ENCODE measurements at regions not wholly inside any gene's neighbourhood (a gene's known extent, or its start where the extent isn't known, plus 50 kb on each side); places are given as distances from the start of the nearest gene placed in this dataset.

DNA sequence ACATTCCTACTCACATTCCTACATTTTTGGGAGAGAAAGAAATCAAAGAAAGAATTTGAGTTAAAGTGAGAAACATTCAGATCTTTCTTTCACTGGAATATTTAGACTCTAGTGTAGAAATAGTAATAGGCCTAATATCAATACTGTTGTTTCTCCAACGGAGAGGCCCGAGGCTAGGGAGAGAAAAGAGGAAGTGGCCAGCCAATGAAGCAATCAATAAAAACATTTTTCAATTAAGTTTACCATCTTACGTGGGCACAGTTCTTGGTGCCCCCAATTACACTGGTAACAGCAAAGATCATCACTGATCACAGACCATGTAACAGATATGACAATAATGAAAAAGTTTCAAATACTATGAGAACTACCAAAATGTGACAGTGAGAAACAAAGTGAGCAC is 281.4 kb downstream of the GPM6A start:
- intact Hi-C loops (cut with micrococcal nuclease) = loop anchor here (10.0 kb wide), 1 partner anchor 1166 kb away; no protein-coding TSS in a partner anchor

DNA sequence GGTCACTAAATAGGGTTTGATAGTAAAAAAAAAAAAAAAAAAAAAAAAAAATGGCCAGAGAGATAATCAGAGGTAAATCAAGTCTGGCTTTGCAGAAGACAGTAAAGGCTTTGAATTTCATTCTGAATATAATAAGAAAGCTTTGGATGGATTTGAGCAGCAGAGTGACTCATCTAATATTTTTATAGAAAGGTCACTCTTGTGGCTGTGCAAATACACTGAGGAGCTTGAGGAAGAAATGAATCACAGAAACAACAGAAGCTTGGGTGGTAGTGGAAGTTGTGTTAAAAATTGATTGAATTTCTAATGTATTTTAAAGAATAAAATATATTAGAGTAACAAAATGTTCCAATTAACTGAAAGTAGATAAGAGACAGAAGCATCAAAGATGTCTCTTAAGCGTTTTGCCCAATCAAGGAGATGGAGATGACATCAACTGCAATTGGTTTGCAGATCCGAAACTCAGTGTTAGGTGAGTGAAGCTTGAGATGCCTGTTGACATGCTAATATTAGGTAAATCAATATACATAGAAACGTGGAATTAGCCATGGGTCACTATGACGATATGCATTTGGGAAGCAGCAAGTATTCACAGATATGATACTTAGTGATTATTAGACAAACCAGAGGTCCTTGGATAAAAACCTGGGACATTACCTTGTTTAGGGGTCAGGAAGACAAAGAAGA is 280.5 kb downstream of the GPM6A start:
- intact Hi-C loops (cut with micrococcal nuclease) = loop anchor here (10.0 kb wide), 1 partner anchor 1167 kb away; no protein-coding TSS in a partner anchor

DNA sequence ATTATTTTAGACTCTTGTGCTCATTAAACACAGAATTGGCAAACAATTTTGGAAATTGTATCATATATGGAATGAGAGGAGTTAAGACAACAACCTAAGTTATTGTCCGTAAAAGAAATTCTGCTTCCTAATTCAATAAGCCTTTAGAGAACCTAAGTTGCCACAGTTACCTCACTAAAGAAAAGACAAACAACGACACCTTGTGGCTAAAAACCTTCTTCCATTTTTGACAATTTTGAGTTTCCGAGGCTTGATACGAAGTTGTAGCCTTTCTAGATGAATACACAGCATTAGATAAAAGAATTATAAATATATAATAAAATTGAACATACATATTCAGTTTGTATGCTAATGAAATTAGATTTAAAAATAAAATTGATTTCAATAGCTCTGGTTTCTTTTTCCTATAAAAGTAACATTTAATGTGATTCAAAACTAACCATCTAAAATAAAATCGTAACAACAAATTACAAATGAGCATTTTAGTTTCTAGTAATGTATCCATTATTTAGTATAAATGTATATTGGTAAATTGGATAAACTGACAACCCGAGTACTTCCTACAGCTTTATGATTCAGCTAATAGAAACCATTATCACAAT is 275.1 kb downstream of the GPM6A start:
- intact Hi-C loops (cut with micrococcal nuclease) = loop anchor here (2.0 to 10.0 kb wide), 2 partner anchors 772 to 1172 kb away; no protein-coding TSS in a partner anchor

DNA sequence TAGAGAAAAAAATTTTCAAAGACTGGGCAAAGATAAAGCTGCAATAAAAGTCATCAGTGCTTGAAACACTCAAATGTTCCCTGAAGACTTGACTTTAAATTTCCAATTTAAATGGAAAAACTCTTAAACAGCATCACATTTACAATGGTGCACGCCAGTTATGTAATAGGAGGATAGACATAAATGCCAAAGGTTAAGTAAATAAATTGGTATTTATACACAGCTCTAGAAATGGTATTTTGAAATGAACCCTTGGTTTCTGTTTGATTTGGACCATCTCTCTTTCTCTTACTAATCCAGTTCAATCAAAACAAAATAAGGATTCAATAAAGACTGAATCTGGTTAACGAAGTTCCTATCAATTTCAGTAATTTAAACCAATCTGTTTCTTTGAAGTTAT is 272.6 kb downstream of the GPM6A start:
- intact Hi-C loops (cut with micrococcal nuclease) = loop anchor here (10.0 kb wide), 1 partner anchor 1175 kb away; no protein-coding TSS in a partner anchor

DNA sequence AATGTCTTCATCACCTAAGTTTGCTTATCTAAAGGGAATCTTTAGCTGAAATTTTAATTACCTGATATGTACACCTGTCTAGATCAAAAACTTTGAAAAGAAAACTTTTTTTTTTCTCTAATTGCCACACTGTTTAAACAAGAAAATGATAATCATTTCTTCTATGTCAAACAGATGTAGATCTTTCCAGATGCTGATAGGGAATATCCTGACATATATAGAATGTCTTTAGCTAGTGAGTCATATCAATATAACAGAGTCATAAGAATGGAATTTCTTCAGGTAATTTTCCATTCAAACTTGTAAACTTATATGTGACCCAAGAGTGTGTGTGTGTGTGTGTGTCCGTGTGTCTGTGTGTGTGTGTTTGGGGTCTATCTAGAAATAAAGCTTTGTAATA is 271.9 kb downstream of the GPM6A start:
- intact Hi-C loops (cut with micrococcal nuclease) = no loop called here

DNA sequence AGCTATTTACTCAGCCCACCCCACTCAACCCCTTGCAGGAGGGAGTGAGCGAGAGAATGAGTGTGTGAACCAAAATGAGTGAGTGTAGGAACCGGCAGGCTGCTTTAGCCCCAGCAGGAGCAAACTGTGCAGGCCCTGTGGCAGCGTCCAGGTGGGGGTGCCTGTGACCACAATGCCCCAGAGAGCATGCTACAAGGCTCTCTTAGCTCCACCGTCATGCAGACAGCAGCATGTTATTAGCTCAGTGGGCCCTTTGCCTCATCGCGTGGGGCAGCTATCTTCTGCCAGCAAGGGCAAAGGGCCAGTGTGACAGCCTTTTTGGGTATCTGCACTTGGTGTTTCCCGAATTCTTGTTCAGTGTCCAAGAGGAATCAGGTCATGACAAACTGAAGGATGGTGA is 271.3 kb downstream of the GPM6A start:
- intact Hi-C loops (cut with micrococcal nuclease) = no loop called here

DNA sequence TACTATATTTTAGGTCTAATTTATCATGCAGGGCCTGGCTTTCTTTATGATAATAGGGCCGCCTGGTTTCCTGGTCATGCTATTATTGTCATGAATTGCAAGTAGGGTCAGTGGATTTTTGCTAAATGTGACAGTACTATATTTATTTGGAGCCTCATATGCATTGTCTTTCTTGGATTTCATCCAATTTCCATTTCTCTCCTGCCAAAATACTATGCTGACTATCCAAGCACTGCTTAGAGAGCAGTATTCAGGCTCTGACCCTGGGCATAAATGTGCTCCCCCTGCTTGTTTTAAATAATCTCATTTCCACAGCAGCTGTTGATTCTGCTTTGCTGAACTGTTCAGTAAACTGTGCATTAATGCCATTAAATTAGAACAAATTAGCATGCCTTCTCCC is 269.3 kb downstream of the GPM6A start:
- intact Hi-C loops (cut with micrococcal nuclease) = no loop called here

DNA sequence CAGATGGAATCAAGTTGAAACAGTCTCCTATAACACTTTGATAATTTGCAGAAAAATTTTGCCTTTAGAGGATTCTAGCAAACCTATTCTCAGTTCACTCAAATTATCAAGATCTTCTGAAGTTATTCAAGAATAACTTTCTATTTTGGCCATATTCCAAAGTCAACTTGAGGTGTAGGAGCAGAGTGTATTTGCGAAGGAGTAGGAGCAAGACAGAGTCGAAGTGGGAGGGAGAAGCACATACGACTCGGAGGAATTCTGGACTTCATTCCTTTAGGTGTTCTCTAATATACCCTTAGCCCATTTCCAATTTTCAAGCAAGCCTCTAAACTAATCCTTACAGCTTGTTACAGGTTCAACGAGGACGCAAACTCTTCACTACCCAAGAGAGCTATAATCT is 252.9 kb downstream of the GPM6A start:
- intact Hi-C loops (cut with micrococcal nuclease) = no loop called here

DNA sequence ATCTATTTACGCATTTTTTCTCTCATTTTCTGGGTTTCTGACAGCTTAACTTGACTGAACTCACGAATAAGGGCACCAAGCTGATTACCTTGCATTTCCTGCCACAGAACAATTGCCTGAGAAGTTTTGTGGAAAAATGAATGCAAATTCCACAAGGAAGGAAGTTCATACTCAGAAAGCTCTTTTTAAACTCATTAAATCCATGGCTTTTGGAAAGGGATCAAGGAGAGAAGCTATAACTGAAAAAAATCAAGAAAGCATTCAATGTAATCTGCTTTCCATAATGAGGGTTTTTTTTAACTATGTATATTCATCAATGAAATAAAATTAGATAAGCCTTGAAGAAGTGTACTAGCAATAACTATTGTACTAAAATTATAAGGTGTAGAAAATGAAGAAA is 252.5 kb downstream of the GPM6A start:
- intact Hi-C loops (cut with micrococcal nuclease) = no loop called here

DNA sequence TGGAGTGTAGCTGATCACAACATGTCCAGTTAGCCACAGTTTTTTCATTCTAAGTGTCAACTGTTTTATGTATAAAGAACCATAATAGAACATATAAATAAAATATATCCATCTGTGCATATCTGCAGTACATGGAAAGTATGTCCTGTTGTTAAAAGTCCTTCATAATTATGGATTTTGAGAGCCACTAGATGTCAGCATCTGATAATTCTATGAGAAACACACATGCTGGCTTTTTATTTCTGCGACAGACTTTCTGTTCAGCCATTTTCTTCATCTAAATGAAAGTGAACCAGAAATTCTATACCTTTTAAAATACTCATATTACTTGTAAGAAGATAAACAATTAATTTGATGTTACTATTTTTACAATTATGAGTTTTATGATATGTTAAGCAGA is 251.5 kb downstream of the GPM6A start:
- intact Hi-C loops (cut with micrococcal nuclease) = no loop called here

DNA sequence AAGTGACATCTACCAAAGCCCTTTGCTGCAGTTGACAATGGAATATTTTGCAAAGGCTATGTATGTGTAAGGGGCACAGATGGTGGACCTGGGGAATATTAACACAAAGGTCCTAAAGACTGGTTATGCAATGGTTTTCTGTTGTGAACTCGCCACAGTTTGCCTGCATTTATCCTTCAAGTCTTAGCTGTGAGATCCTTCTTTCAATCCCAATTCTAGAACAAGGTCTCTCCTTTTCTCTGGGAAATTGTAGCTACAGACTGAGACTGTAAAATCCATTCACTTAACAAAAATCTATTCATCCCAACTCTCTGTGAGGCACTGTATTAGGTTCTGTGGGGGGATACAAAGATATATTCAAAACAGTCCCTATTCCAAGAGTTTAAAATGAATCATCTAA is 250.4 kb downstream of the GPM6A start:
- intact Hi-C loops (cut with micrococcal nuclease) = no loop called here

DNA sequence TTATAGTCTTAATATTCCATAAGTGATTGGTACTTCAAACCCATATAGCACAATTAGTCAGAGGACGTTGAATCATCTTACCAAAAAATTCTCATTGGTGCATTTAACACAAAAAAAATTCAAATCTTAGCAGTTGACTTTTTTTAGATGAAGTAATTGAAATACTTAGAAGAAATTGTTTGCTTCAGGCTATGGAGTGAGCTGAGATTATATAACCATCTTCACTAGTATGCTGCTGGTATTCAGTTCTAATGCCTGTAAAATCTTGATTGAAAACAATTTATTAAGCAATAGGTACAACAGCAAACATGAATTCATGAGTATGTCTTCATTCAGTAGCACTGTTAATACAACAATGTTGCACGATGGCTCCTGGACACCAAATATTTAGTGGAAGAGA is 250.0 kb downstream of the GPM6A start:
- intact Hi-C loops (cut with micrococcal nuclease) = no loop called here

DNA sequence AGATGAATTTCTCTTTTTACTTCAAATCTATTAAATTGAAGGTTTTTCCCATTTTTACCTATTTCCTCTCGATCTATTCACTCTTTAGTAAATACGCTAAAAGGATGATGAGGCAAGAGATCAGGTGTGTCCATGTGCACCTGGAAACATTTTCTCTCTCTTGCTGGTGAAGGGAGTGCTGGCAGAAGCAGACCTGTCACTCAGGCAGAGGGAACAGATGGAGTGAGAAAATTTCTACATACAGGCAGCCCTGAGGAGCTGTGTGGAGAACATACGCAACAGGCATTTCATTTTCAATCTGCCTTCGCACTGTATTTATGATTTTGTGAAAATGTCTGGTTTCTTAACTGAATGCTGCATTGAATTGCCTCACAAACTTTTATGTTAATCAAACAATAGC is 249.5 kb downstream of the GPM6A start:
- intact Hi-C loops (cut with micrococcal nuclease) = no loop called here
